H9 (cell line): ENCODE measurements at regions not wholly inside any gene's neighbourhood (a gene's known extent, or its start where the extent isn't known, plus 50 kb on each side); places are given as distances from the start of the nearest gene placed in this dataset.

Experiments
- DNase-seq: peaks from one replicate; pipeline ENCODE4 v3.0.0-alpha.2; 2017
- H2AFZ ChIP-seq: one replicate; pipeline ENCODE4 v1.6.1; 2013; ENCODE audit warnings: mild to moderate bottlenecking, low read length, control low read depth, moderate library complexity
- H2AK5ac ChIP-seq: 2 replicates; pipeline ENCODE4 v1.6.1; 2013; ENCODE audit warnings: low read length, control low read depth, mixed read lengths; ENCODE audit not compliant: insufficient read length
- H2BK120ac ChIP-seq: one replicate; pipeline ENCODE4 v1.6.1; 2013; ENCODE audit warnings: low read depth, mild to moderate bottlenecking, low read length, control low read depth, inconsistent platforms; ENCODE audit not compliant: poor library complexity, severe bottlenecking
- H2BK12ac ChIP-seq: 2 replicates; pipeline ENCODE4 v1.6.1; 2013; ENCODE audit warnings: low read length, control low read depth, mixed read lengths, low read depth; ENCODE audit not compliant: insufficient read length
- H2BK15ac ChIP-seq: 2 replicates; pipeline ENCODE4 v1.6.1; 2013; ENCODE audit warnings: low read depth, low read length, control low read depth
- H2BK20ac ChIP-seq: one replicate; pipeline ENCODE4 v1.6.1; 2013; ENCODE audit warnings: low read depth, mild to moderate bottlenecking, low read length, control low read depth, inconsistent platforms; ENCODE audit not compliant: poor library complexity, severe bottlenecking
- H2BK5ac ChIP-seq: 2 replicates; pipeline ENCODE4 v1.6.1; 2013; ENCODE audit warnings: low read length, control low read depth, mixed read lengths; ENCODE audit not compliant: insufficient read length
- H3K14ac ChIP-seq: 2 replicates; pipeline ENCODE4 v1.6.1; 2013; ENCODE audit warnings: low read length, control low read depth; ENCODE audit not compliant: insufficient read depth
- H3K18ac ChIP-seq: 2 replicates; pipeline ENCODE4 v1.6.1; 2013; ENCODE audit warnings: low read depth, mild to moderate bottlenecking, mixed read lengths, low read length, control low read depth; ENCODE audit not compliant: insufficient read length
- H3K23ac ChIP-seq: 2 replicates; pipeline ENCODE4 v1.6.1; 2013; ENCODE audit warnings: low read length, control low read depth, mixed read lengths, low read depth; ENCODE audit not compliant: insufficient read length
- H3K23me2 ChIP-seq: 2 replicates; pipeline ENCODE4 v1.6.1; 2013; ENCODE audit warnings: low read depth, mild to moderate bottlenecking, mixed read lengths, low read length, control low read depth; ENCODE audit not compliant: insufficient read length, poor library complexity, severe bottlenecking
- H3K27ac ChIP-seq: 2 replicates; pipeline ENCODE4 v1.5.1; 2013; ENCODE audit warnings: low read length, control low read depth, mixed read lengths, low read depth; ENCODE audit not compliant: insufficient read length
- H3K27me3 ChIP-seq: 2 replicates; pipeline ENCODE4 v1.6.1; 2013; ENCODE audit warnings: low read length, control low read depth, inconsistent platforms; ENCODE audit not compliant: insufficient read depth
- H3K4ac ChIP-seq: 2 replicates; pipeline ENCODE4 v1.6.1; 2013; ENCODE audit warnings: low read depth, mild to moderate bottlenecking, control low read depth, inconsistent platforms, low read length, moderate library complexity
- H3K4me1 ChIP-seq: 2 replicates; pipeline ENCODE4 v1.6.1; 2013; ENCODE audit warnings: low read length, control low read depth, inconsistent platforms; ENCODE audit not compliant: insufficient read depth
- H3K4me2 ChIP-seq: 2 replicates; pipeline ENCODE4 v1.6.1; 2013; ENCODE audit warnings: low read length, control low read depth, mixed read lengths; ENCODE audit not compliant: insufficient read length, insufficient read depth
- H3K56ac ChIP-seq: 2 replicates; pipeline ENCODE4 v1.6.1; 2013; ENCODE audit warnings: low read depth, mild to moderate bottlenecking, mixed read lengths, low read length, control low read depth; ENCODE audit not compliant: insufficient read length
- H3K79me1 ChIP-seq: 2 replicates; pipeline ENCODE4 v1.6.1; 2013; ENCODE audit warnings: low read depth, mild to moderate bottlenecking, moderate library complexity, low read length, control low read depth, inconsistent platforms; ENCODE audit not compliant: insufficient read depth, poor library complexity, severe bottlenecking
- H3K79me2 ChIP-seq: 2 replicates; pipeline ENCODE4 v1.6.1; 2013; ENCODE audit warnings: low read length, control low read depth, inconsistent platforms; ENCODE audit not compliant: insufficient read depth
- H3K9ac ChIP-seq: 2 replicates; pipeline ENCODE4 v1.6.1; 2013; ENCODE audit warnings: low read length, control low read depth, mixed read lengths; ENCODE audit not compliant: insufficient read length; ENCODE audit errors: extremely low read depth
- H3K9me3 ChIP-seq: one replicate; pipeline ENCODE4 v1.6.1; 2013; ENCODE audit warnings: low read depth, low read length, inconsistent platforms; ENCODE audit not compliant: control insufficient read depth
- H3T11ph ChIP-seq: one replicate; pipeline ENCODE4 v1.6.1; 2013; ENCODE audit warnings: mild to moderate bottlenecking, low read length, control low read depth, inconsistent platforms
- H4K20me1 ChIP-seq: one replicate; pipeline ENCODE4 v1.6.1; 2013; ENCODE audit not compliant: control insufficient read depth, insufficient read length, insufficient read depth
- H4K5ac ChIP-seq: 2 replicates; pipeline ENCODE4 v1.6.1; 2013; ENCODE audit warnings: low read depth, mild to moderate bottlenecking, mixed read lengths, low read length, control low read depth; ENCODE audit not compliant: insufficient read length
- H4K8ac ChIP-seq: replicated peaks from 2 replicates; pipeline ENCODE4 v1.6.1; 2013; ENCODE audit warnings: low read length, control low read depth, mixed read lengths, low read depth; ENCODE audit not compliant: insufficient read length
- H4K91ac ChIP-seq: 2 replicates; pipeline ENCODE4 v1.6.1; 2013; ENCODE audit warnings: low read depth, mild to moderate bottlenecking, moderate library complexity, mixed read lengths, low read length, control low read depth; ENCODE audit not compliant: insufficient read length
- H3K27ac Mint-ChIP-seq, 3 experiments: 2 replicates in 2 of 3; 3 replicates in 1 of 3; pipeline ENCODE4 v1.8.0; 2020 to 2021; ENCODE audit warnings: mixed read lengths in 3 of 3, mild to moderate bottlenecking in 1 of 3, moderate library complexity in 1 of 3
- H3K27me3 Mint-ChIP-seq: 2 replicates; pipeline ENCODE4 v1.8.0; 2021; ENCODE audit warnings: low read depth, mild to moderate bottlenecking, moderate library complexity, mixed read lengths
- H3K36me3 Mint-ChIP-seq, 3 experiments: 2 replicates in 2 of 3; 3 replicates in 1 of 3; pipeline ENCODE4 v1.8.0; 2020 to 2021; ENCODE audit warnings: low read depth in 3 of 3, mixed read lengths in 3 of 3; ENCODE audit not compliant: insufficient read depth in 1 of 3
- H3K4me1 Mint-ChIP-seq, 2 experiments: 2 replicates each; pipeline ENCODE4 v1.8.0; 2020; ENCODE audit warnings: mixed read lengths in 2 of 2
- H3K4me3 Mint-ChIP-seq, 2 experiments: 2 replicates in 1 of 2; 3 replicates in 1 of 2; pipeline ENCODE4 v1.8.0; 2020 to 2021; ENCODE audit warnings: mild to moderate bottlenecking in 2 of 2, mixed read lengths in 2 of 2, moderate library complexity in 1 of 2
- H3K9me3 Mint-ChIP-seq, 2 experiments: 2 replicates in 1 of 2; 3 replicates in 1 of 2; pipeline ENCODE4 v1.8.0; 2020; ENCODE audit warnings: mild to moderate bottlenecking in 2 of 2, mixed read lengths in 2 of 2, moderate library complexity in 1 of 2
- CTCF ChIP-seq: fragments of 200-600 bp; sonication (generic); conservative IDR thresholded peaks from 3 replicates; pipeline ENCODE4 v1.8.0; 2021; ENCODE audit warnings: antibody characterized with exemption, mild to moderate bottlenecking
- WGBS: extraction: QIAGEN DNeasy Blood & Tissue Kit; methylation state at CpG from one replicate; pipeline ENCODE4 v1.1.7; 2013; ENCODE audit warnings: missing lambda C conversion rate, low lambda C conversion rate, mixed read lengths; ENCODE audit not compliant: insufficient read length; ENCODE audit errors: extremely low coverage; 5-methylcytosine and 5-hydroxymethylcytosine counted together

GRCh38 chr10:78688230-78688900, 380.4 kb upstream of the ZMIZ1 start:
- H4K91ac ChIP-seq: no peak overlapping the region
- Mint-ChIP-seq H3K4me3 (no peak overlapping the region), H3K27me3 (peaks cover 4% of the 10 kb centered on the region), H3K36me3 (no peaks in the 10 kb centered on the region), H3K27ac (no peak overlapping the region), H3K9me3 (peaks cover 0 to 4% of the 10 kb centered on the region in 2 experiments; a peak in 2 of 5 replicates), H3K4me1 (peaks cover 3 to 6% of the 10 kb centered on the region in 2 experiments; a peak in 2 of 4 replicates)
- WGBS: no CpG with 5 or more reads among the region's 6 CpGs
- H3K9me3 ChIP-seq: no peaks in the 10 kb centered on the region
- H3K4ac ChIP-seq: no peak overlapping the region
- no peak overlapping the region for H4K5ac ChIP-seq
- no peak overlapping the region for H3T11ph ChIP-seq
- no peak overlapping the region for H3K4me2 ChIP-seq
- no peak for DNase-seq
- H3K23ac ChIP-seq: no peak overlapping the region
- no peak overlapping the region for H3K18ac ChIP-seq
- no peak overlapping the region for H2BK20ac ChIP-seq
- no peak overlapping the region for H2AK5ac ChIP-seq
- H3K79me2 ChIP-seq: no peaks in the 10 kb centered on the region
- H3K14ac ChIP-seq: no peak overlapping the region
- H2BK15ac ChIP-seq: no peak overlapping the region
- no peaks in the 10 kb centered on the region for H3K23me2 ChIP-seq
- H4K20me1 ChIP-seq: no peaks in the 10 kb centered on the region
- H3K9ac ChIP-seq: no peak overlapping the region
- no peak overlapping the region for H3K27ac ChIP-seq
- no peak overlapping the region for H2BK5ac ChIP-seq
- H2BK12ac ChIP-seq: no peak overlapping the region
- no peaks in the 10 kb centered on the region for H3K79me1 ChIP-seq
- no peaks in the 10 kb centered on the region for H3K27me3 ChIP-seq
- H2AFZ ChIP-seq: no peak overlapping the region
- TF ChIP-seq CTCF: no peak
- no peak overlapping the region for H2BK120ac ChIP-seq
- no peak overlapping the region for H4K8ac ChIP-seq
- no peaks in the 10 kb centered on the region for H3K4me1 ChIP-seq
- H3K56ac ChIP-seq: no peak overlapping the region
